SK-N-SH treated with all-trans-retinoic acid at 6 μM for 48 hours (cell line): ENCODE measurements at regions not wholly inside any gene's neighbourhood (a gene's known extent, or its start where the extent isn't known, plus 50 kb on each side); places are given as distances from the start of the nearest gene placed in this dataset.

Experiments
- ATAC-seq: fragments of 200-7000 bp; cut with Tn5 transposase; 3 replicates; pipeline ENCODE4 v1.9.1; 2020; ENCODE audit warnings: mild to moderate bottlenecking, moderate library complexity
- ARNTL ChIP-seq: fragments of 450-650 bp; formaldehyde crosslinking; IDR thresholded peaks from 2 replicates; pipeline ENCODE4 v1.5.0; 2020; ENCODE audit warnings: low read depth, mild to moderate bottlenecking, moderate library complexity, borderline replicate concordance
- CREB5 ChIP-seq: fragments of 250-450 bp; sonication (Bioruptor Pico); IDR thresholded peaks from 2 replicates; pipeline ENCODE4 v1.5.1; 2020; ENCODE audit warnings: low read depth, mild to moderate bottlenecking, moderate library complexity
- CSDC2 ChIP-seq: fragments of 250-450 bp; sonication (Bioruptor Pico); IDR thresholded peaks from 2 replicates; pipeline ENCODE4 v1.5.0; 2020; ENCODE audit warnings: mild to moderate bottlenecking, moderate library complexity
- ESRRG ChIP-seq: fragments of 250-450 bp; sonication (Bioruptor Pico); IDR thresholded peaks from 2 replicates; pipeline ENCODE4 v1.6.1; 2021; ENCODE audit warnings: mild to moderate bottlenecking
- GLIS3 ChIP-seq: fragments of 250-450 bp; sonication (Bioruptor Pico); IDR thresholded peaks from 2 replicates; pipeline ENCODE4 v1.5.0; 2020; ENCODE audit warnings: mild to moderate bottlenecking, moderate library complexity
- ISL1 ChIP-seq: fragments of 250-450 bp; sonication (Bioruptor Pico); IDR thresholded peaks from 2 replicates; pipeline ENCODE4 v2.1.2; 2022; ENCODE audit warnings: mild to moderate bottlenecking, moderate library complexity
- OSR1 ChIP-seq: fragments of 250-450 bp; sonication (Bioruptor Pico); IDR thresholded peaks from 2 replicates; pipeline ENCODE4 v1.8.0; 2022; ENCODE audit warnings: moderate library complexity, mild to moderate bottlenecking, inconsistent platforms
- PATZ1 ChIP-seq: fragments of 250-450 bp; sonication (Bioruptor Pico); IDR thresholded peaks from 2 replicates; pipeline ENCODE4 v1.8.0; 2020; ENCODE audit warnings: mild to moderate bottlenecking, moderate library complexity, borderline replicate concordance
- POU6F1 ChIP-seq: fragments of 250-450 bp; sonication (Bioruptor Pico); IDR thresholded peaks from 2 replicates; pipeline ENCODE4 v1.8.0; 2021; ENCODE audit warnings: low read depth, mild to moderate bottlenecking, moderate library complexity, borderline replicate concordance
- PPARA ChIP-seq: fragments of 250-450 bp; sonication (Bioruptor Pico); IDR thresholded peaks from 2 replicates; pipeline ENCODE4 v1.5.0; 2020; ENCODE audit warnings: mild to moderate bottlenecking, borderline replicate concordance
- RARB ChIP-seq: fragments of 250-450 bp; sonication (Bioruptor Pico); IDR thresholded peaks from 2 replicates; pipeline ENCODE4 v1.8.0; 2021; ENCODE audit warnings: mild to moderate bottlenecking, moderate library complexity
- SNAI2 ChIP-seq: fragments of 250-450 bp; sonication (Bioruptor Pico); IDR thresholded peaks from 2 replicates; pipeline ENCODE4 v1.5.0; 2020; ENCODE audit warnings: mild to moderate bottlenecking, moderate library complexity
- TCF4 ChIP-seq: fragments of 250-450 bp; sonication (Bioruptor Pico); IDR thresholded peaks from 2 replicates; pipeline ENCODE4 v1.8.0; 2021; ENCODE audit warnings: mild to moderate bottlenecking, moderate library complexity, borderline replicate concordance
- TOX ChIP-seq: fragments of 250-450 bp; sonication (Bioruptor Pico); IDR thresholded peaks from 2 replicates; pipeline ENCODE4 v1.8.0; 2021; ENCODE audit warnings: mild to moderate bottlenecking, moderate library complexity, borderline replicate concordance
- TSHZ2 ChIP-seq: fragments of 250-450 bp; sonication (Bioruptor Pico); IDR thresholded peaks from 2 replicates; pipeline ENCODE4 v1.5.0; 2020; ENCODE audit warnings: mild to moderate bottlenecking, moderate library complexity
- ZC3H10 ChIP-seq: fragments of 250-450 bp; sonication (Bioruptor Pico); IDR thresholded peaks from 2 replicates; pipeline ENCODE4 v1.5.1; 2021; ENCODE audit warnings: mild to moderate bottlenecking, moderate library complexity
- ZFP3 ChIP-seq: fragments of 250-450 bp; sonication (Bioruptor Pico); IDR thresholded peaks from 2 replicates; pipeline ENCODE4 v1.5.0; 2020; ENCODE audit warnings: mild to moderate bottlenecking, moderate library complexity
- ZFP30 ChIP-seq: fragments of 450-650 bp; formaldehyde crosslinking; IDR thresholded peaks from 2 replicates; pipeline ENCODE4 v1.5.0; 2022; ENCODE audit warnings: mild to moderate bottlenecking, moderate library complexity
- ZNF565 ChIP-seq: fragments of 450-650 bp; formaldehyde crosslinking; conservative IDR thresholded peaks from 2 replicates; pipeline ENCODE4 v1.5.0; 2020; ENCODE audit warnings: low read depth, mild to moderate bottlenecking, moderate library complexity
- ZNF70 ChIP-seq: fragments of 450-650 bp; formaldehyde crosslinking; IDR thresholded peaks from 2 replicates; pipeline ENCODE4 v1.5.0; 2020; ENCODE audit warnings: mild to moderate bottlenecking, moderate library complexity
- ZNF8 ChIP-seq: fragments of 450-650 bp; formaldehyde crosslinking; IDR thresholded peaks from 2 replicates; pipeline ENCODE4 v1.5.0; 2020; ENCODE audit warnings: mild to moderate bottlenecking, moderate library complexity

GRCh38 chr6:149149653-149150052 lies 167.9 kb upstream of the TAB2 start:
- no peak for ATAC-seq

GRCh38 chr6:149150301-149150700 lies 167.2 kb upstream of the TAB2 start:
- no peak for TF ChIP-seq SNAI2 (CRISPR knock-in tag)
- ATAC-seq: no peak

More at GRCh38 chr6:149149653-149150052, 167.9 kb upstream of the TAB2 start:
- no peak for TF ChIP-seq PPARA
- no peak for TF ChIP-seq OSR1 (CRISPR knock-in tag)
- TF ChIP-seq CREB5 (CRISPR knock-in tag): no peak
- TF ChIP-seq ZNF565 (CRISPR knock-in tag): no peak
- TF ChIP-seq ZNF70: no peak
- no peak for TF ChIP-seq RARB
- no peak for TF ChIP-seq TCF4 (CRISPR knock-in tag)
- TF ChIP-seq POU6F1 (CRISPR knock-in tag): no peak
- TF ChIP-seq, all 23 proteins: peak for 0

GRCh38 chr6:149150801-149151398 lies 166.6 kb upstream of the TAB2 start:
- no peak for TF ChIP-seq ZFP3
- ATAC-seq: no peak

- no peak for ATAC-seq
- TF ChIP-seq CSDC2 (CRISPR knock-in tag): no peak
- TF ChIP-seq TCF4 (CRISPR knock-in tag): no peak
- TF ChIP-seq POU6F1 (CRISPR knock-in tag): no peak
- TF ChIP-seq ESRRG: no peak
- TF ChIP-seq ARNTL (CRISPR knock-in tag): no peak
- no peak for TF ChIP-seq GLIS3 (CRISPR knock-in tag)
- TF ChIP-seq OSR1 (CRISPR knock-in tag): no peak
- no peak for TF ChIP-seq ISL1 (CRISPR knock-in tag)
- no peak for TF ChIP-seq ZFP3
- TF ChIP-seq ZFP30 (CRISPR knock-in tag): no peak
- no peak for TF ChIP-seq ZC3H10 (CRISPR knock-in tag)
- TF ChIP-seq TSHZ2 (CRISPR knock-in tag): no peak
- no peak for TF ChIP-seq ZNF70
- no peak for TF ChIP-seq CREB5 (CRISPR knock-in tag)
- no peak for TF ChIP-seq PATZ1 (CRISPR knock-in tag)
- no peak for TF ChIP-seq TOX (CRISPR knock-in tag)
- TF ChIP-seq PPARA: no peak
- no peak for TF ChIP-seq ZNF565 (CRISPR knock-in tag)
- TF ChIP-seq ZNF8: no peak
- no peak for TF ChIP-seq SNAI2 (CRISPR knock-in tag)
Measured at GRCh38 chr6:149152521-149152920, 165.0 kb upstream of the TAB2 start.
